SU-DHL-6 (cell line): ENCODE measurements at regions not wholly inside any gene's neighbourhood (a gene's known extent, or its start where the extent isn't known, plus 50 kb on each side); places are given as distances from the start of the nearest gene placed in this dataset.

Experiments
- H2AFZ ChIP-seq: fragments of 200-600 bp; sonication (generic); 2 replicates; pipeline ENCODE4 v1.6.1; 2014; ENCODE audit warnings: low read depth, mild to moderate bottlenecking, moderate library complexity, mixed read lengths, antibody characterized with exemption, low read length; ENCODE audit not compliant: severe bottlenecking
- H3F3A ChIP-seq: fragments of 200-600 bp; shearing (Covaris generic); 2 replicates; pipeline ENCODE4 v1.6.0; 2016; ENCODE audit warnings: antibody characterized with exemption, mild to moderate bottlenecking; ENCODE audit not compliant: insufficient read depth
- H3K27ac ChIP-seq: fragments of 200-600 bp; sonication (generic); 2 replicates; pipeline ENCODE4 v1.5.1; 2016; ENCODE audit warnings: low read depth, mild to moderate bottlenecking, low read length, moderate library complexity, mixed read lengths
- H3K27me3 ChIP-seq: fragments of 200-600 bp; sonication (generic), shearing (Covaris generic); 2 replicates; pipeline ENCODE4 v1.6.0; 2014; ENCODE audit warnings: mild to moderate bottlenecking, low read length
- H3K36me3 ChIP-seq: fragments of 200-600 bp; sonication (generic); 2 replicates; pipeline ENCODE4 v1.6.1; 2014; ENCODE audit warnings: mild to moderate bottlenecking, low read length, mixed read lengths
- H3K4me2 ChIP-seq: fragments of 300-600, 200-600 bp; shearing (Covaris generic), sonication (generic); 2 replicates; pipeline ENCODE4 v1.6.0; 2014; ENCODE audit warnings: low read length, low read depth, mild to moderate bottlenecking; ENCODE audit not compliant: poor library complexity, severe bottlenecking
- H3K4me3 ChIP-seq: fragments of 200-600 bp; sonication (generic); 2 replicates; pipeline ENCODE4 v1.5.1; 2014; ENCODE audit warnings: antibody characterized with exemption, low read length, mild to moderate bottlenecking, mixed read lengths; ENCODE audit not compliant: insufficient read depth, poor library complexity, severe bottlenecking
- H3K79me2 ChIP-seq: fragments of 200-600 bp; sonication (generic); 2 replicates; pipeline ENCODE4 v1.6.1; 2014; ENCODE audit warnings: mild to moderate bottlenecking, low read length, moderate library complexity; ENCODE audit not compliant: insufficient read depth
- H3K9ac ChIP-seq: fragments of 200-600 bp; sonication (generic); 2 replicates; pipeline ENCODE4 v1.7.0; 2014; ENCODE audit warnings: mild to moderate bottlenecking, low read length
- H3K9me2 ChIP-seq: fragments of 200-600 bp; sonication (generic); replicated peaks from 2 replicates; pipeline ENCODE4 v1.6.1; 2014; ENCODE audit warnings: low read length; ENCODE audit not compliant: insufficient read depth
- H3K9me3 ChIP-seq: fragments of 200-600 bp; sonication (generic); 2 replicates; pipeline ENCODE4 v1.6.1; 2014; ENCODE audit warnings: low read length, mixed read lengths; ENCODE audit not compliant: insufficient read depth
- H4K20me1 ChIP-seq: fragments of 200-600 bp; sonication (generic); 2 replicates; pipeline ENCODE4 v1.6.1; 2014; ENCODE audit warnings: low read depth, mild to moderate bottlenecking, antibody characterized with exemption, low read length, moderate library complexity, mixed read lengths
- CTCF ChIP-seq: fragments of 200-600 bp; sonication (generic); IDR thresholded peaks from one replicate; pipeline ENCODE4 v1.5.1; 2017; ENCODE audit warnings: antibody characterized with exemption, mild to moderate bottlenecking, low read length, moderate library complexity; ENCODE audit not compliant: insufficient read depth, poor library complexity, severe bottlenecking
- EZH2phosphoT487 ChIP-seq: fragments of 200-600 bp; sonication (generic), shearing (Covaris generic); conservative IDR thresholded peaks from 2 replicates; pipeline ENCODE4 v1.6.1; 2018; ENCODE audit warnings: mild to moderate bottlenecking, antibody characterized with exemption, low read length, moderate library complexity, mixed read lengths

GRCh38 chr11:135022454-135022853 is 610.4 kb upstream of the B3GAT1 start:
- Histone ChIP-seq H3K79me2 (no peaks in the 10 kb centered on the region), H3K4me2 (no peak overlapping the region), H3K36me3 (no peaks in the 10 kb centered on the region), H3K4me3 (no peak overlapping the region), H3K9me3 (no peaks in the 10 kb centered on the region), H3K9ac (no peak overlapping the region), H2AFZ (no peak overlapping the region), H3K27me3 (no peaks in the 10 kb centered on the region), H3K27ac (no peak overlapping the region), H3K9me2 (no peaks in the 10 kb centered on the region), H4K20me1 (no peaks in the 10 kb centered on the region), H3F3A (no peaks in the 10 kb centered on the region)
- TF ChIP-seq EZH2phosphoT487 (no peak), CTCF (no peak)

- no peak overlapping the region for H3K27ac ChIP-seq
- no peaks in the 10 kb centered on the region for H4K20me1 ChIP-seq
- H3K4me3 ChIP-seq: no peak overlapping the region
- no peak overlapping the region for H2AFZ ChIP-seq
- H3K9me3 ChIP-seq: no peaks in the 10 kb centered on the region
- H3K4me2 ChIP-seq: no peak overlapping the region
- no peaks in the 10 kb centered on the region for H3K36me3 ChIP-seq
- H3K27me3 ChIP-seq: no peaks in the 10 kb centered on the region
- no peaks in the 10 kb centered on the region for H3F3A ChIP-seq
- H3K9ac ChIP-seq: no peak overlapping the region
- TF ChIP-seq EZH2phosphoT487 (no peak), CTCF (no peak)
- no peaks in the 10 kb centered on the region for H3K79me2 ChIP-seq
- H3K9me2 ChIP-seq: no peaks in the 10 kb centered on the region
Observed at GRCh38 chr11:135019899-135020298, 607.9 kb upstream of the B3GAT1 start.

GRCh38 chr11:135019343-135019871 is 607.4 kb upstream of the B3GAT1 start:
- Histone ChIP-seq H3K9me2 (no peaks in the 10 kb centered on the region), H3K27ac (no peak overlapping the region), H2AFZ (no peak overlapping the region), H4K20me1 (no peaks in the 10 kb centered on the region), H3K4me2 (no peak overlapping the region), H3K36me3 (no peaks in the 10 kb centered on the region), H3K27me3 (no peaks in the 10 kb centered on the region), H3K79me2 (no peaks in the 10 kb centered on the region), H3F3A (no peaks in the 10 kb centered on the region), H3K4me3 (no peak overlapping the region), H3K9me3 (no peaks in the 10 kb centered on the region), H3K9ac (no peak overlapping the region)
- TF ChIP-seq CTCF (no peak), EZH2phosphoT487 (no peak)
